ENCODE measurements at regions not wholly inside any gene's neighbourhood (a gene's known extent, or its start where the extent isn't known, plus 50 kb on each side); places are given as distances from the start of the nearest gene placed in this dataset.

- no peaks in the 10 kb centered on the region for H3K4me1 Mint-ChIP-seq
- no peaks in the 10 kb centered on the region for H3K36me3 Mint-ChIP-seq
- no peak overlapping the region for H3K27ac Mint-ChIP-seq
- H3K9me3 Mint-ChIP-seq, result peaks cover 4% of the 10 kb centered on the region
- H3K4me3 Mint-ChIP-seq, result no peak overlapping the region
- no peaks in the 10 kb centered on the region for H3K27me3 Mint-ChIP-seq
These were observed 828.6 kb downstream of the QKI start for GRCh38 chr6:164243012-164243610.

GRCh38 chr6:164230804-164231203 is 816.3 kb downstream of the QKI start:
- Mint-ChIP-seq H3K27ac (no peak overlapping the region), H3K36me3 (no peaks in the 10 kb centered on the region), H3K9me3 (no peaks in the 10 kb centered on the region)

GRCh38 chr6:164230259-164230658 is 815.7 kb downstream of the QKI start:
- no peaks in the 10 kb centered on the region for H3K27me3 Mint-ChIP-seq
- no peak overlapping the region for H3K4me3 Mint-ChIP-seq
- no peak overlapping the region for H3K27ac Mint-ChIP-seq
- H3K4me1 Mint-ChIP-seq, result no peaks in the 10 kb centered on the region
- H3K36me3 Mint-ChIP-seq, result no peaks in the 10 kb centered on the region
- H3K9me3 Mint-ChIP-seq, result no peaks in the 10 kb centered on the region

More at GRCh38 chr6:164230804-164231203, 816.3 kb downstream of the QKI start:
- Mint-ChIP-seq H3K4me3 (no peak overlapping the region), H3K27me3 (no peaks in the 10 kb centered on the region), H3K4me1 (no peaks in the 10 kb centered on the region)

- H3K36me3 Mint-ChIP-seq, result no peaks in the 10 kb centered on the region
- H3K9me3 Mint-ChIP-seq, result no peaks in the 10 kb centered on the region
- H3K27ac Mint-ChIP-seq, result no peak overlapping the region
- no peaks in the 10 kb centered on the region for H3K4me1 Mint-ChIP-seq
- no peaks in the 10 kb centered on the region for H3K27me3 Mint-ChIP-seq
- H3K4me3 Mint-ChIP-seq, result no peak overlapping the region
These were observed 815.2 kb downstream of the QKI start for GRCh38 chr6:164229716-164230115.

- Mint-ChIP-seq H3K4me3 (no peak overlapping the region), H3K4me1 (no peaks in the 10 kb centered on the region), H3K27me3 (no peaks in the 10 kb centered on the region), H3K36me3 (no peaks in the 10 kb centered on the region), H3K9me3 (no peaks in the 10 kb centered on the region), H3K27ac (no peak overlapping the region)
These were observed 813.5 kb downstream of the QKI start for GRCh38 chr6:164227952-164228522.

- Mint-ChIP-seq H3K27ac (no peak overlapping the region), H3K27me3 (peaks cover 1% of the 10 kb centered on the region), H3K4me1 (no peaks in the 10 kb centered on the region), H3K36me3 (no peaks in the 10 kb centered on the region), H3K9me3 (no peaks in the 10 kb centered on the region), H3K4me3 (no peak overlapping the region)
These were observed 802.3 kb downstream of the QKI start for GRCh38 chr6:164216839-164217238.

GRCh38 chr6:164216368-164216767 is 801.9 kb downstream of the QKI start:
- no peaks in the 10 kb centered on the region for H3K9me3 Mint-ChIP-seq
- H3K4me3 Mint-ChIP-seq, result no peak overlapping the region
- H3K27ac Mint-ChIP-seq, result no peak overlapping the region
- no peaks in the 10 kb centered on the region for H3K36me3 Mint-ChIP-seq
- no peaks in the 10 kb centered on the region for H3K4me1 Mint-ChIP-seq
- H3K27me3 Mint-ChIP-seq, result peaks cover 1% of the 10 kb centered on the region

GRCh38 chr6:164214066-164214465 is 799.5 kb downstream of the QKI start:
- H3K27me3 Mint-ChIP-seq, result no peaks in the 10 kb centered on the region
- H3K4me3 Mint-ChIP-seq, result no peak overlapping the region
- no peaks in the 10 kb centered on the region for H3K9me3 Mint-ChIP-seq
- no peak overlapping the region for H3K27ac Mint-ChIP-seq
- H3K4me1 Mint-ChIP-seq, result no peaks in the 10 kb centered on the region
- no peaks in the 10 kb centered on the region for H3K36me3 Mint-ChIP-seq

- H3K4me1 Mint-ChIP-seq, result no peaks in the 10 kb centered on the region
- no peak overlapping the region for H3K4me3 Mint-ChIP-seq
- H3K9me3 Mint-ChIP-seq, result no peaks in the 10 kb centered on the region
- H3K36me3 Mint-ChIP-seq, result no peaks in the 10 kb centered on the region
- no peaks in the 10 kb centered on the region for H3K27me3 Mint-ChIP-seq
- no peak overlapping the region for H3K27ac Mint-ChIP-seq
These were observed 796.7 kb downstream of the QKI start for GRCh38 chr6:164211254-164211653.

- H3K4me1 Mint-ChIP-seq, result no peaks in the 10 kb centered on the region
- no peak overlapping the region for H3K4me3 Mint-ChIP-seq
- no peaks in the 10 kb centered on the region for H3K36me3 Mint-ChIP-seq
- H3K9me3 Mint-ChIP-seq, result no peaks in the 10 kb centered on the region
- H3K27me3 Mint-ChIP-seq, result peaks cover 1% of the 10 kb centered on the region
- H3K27ac Mint-ChIP-seq, result no peak overlapping the region
These were observed 796.3 kb downstream of the QKI start for GRCh38 chr6:164210783-164211182.

- no peaks in the 10 kb centered on the region for H3K36me3 Mint-ChIP-seq
- H3K27ac Mint-ChIP-seq, result no peak overlapping the region
- H3K9me3 Mint-ChIP-seq, result no peaks in the 10 kb centered on the region
- no peaks in the 10 kb centered on the region for H3K4me1 Mint-ChIP-seq
- no peak overlapping the region for H3K4me3 Mint-ChIP-seq
- peaks cover 1% of the 10 kb centered on the region for H3K27me3 Mint-ChIP-seq
These were observed 795.8 kb downstream of the QKI start for GRCh38 chr6:164210323-164210722.

GRCh38 chr6:164208371-164208770 is 793.9 kb downstream of the QKI start:
- Mint-ChIP-seq H3K27ac (no peak overlapping the region), H3K4me3 (no peak overlapping the region), H3K36me3 (no peaks in the 10 kb centered on the region), H3K4me1 (no peaks in the 10 kb centered on the region), H3K27me3 (peaks cover 1% of the 10 kb centered on the region), H3K9me3 (no peaks in the 10 kb centered on the region)

GRCh38 chr6:164206807-164207423 is 792.4 kb downstream of the QKI start:
- Mint-ChIP-seq H3K9me3 (no peaks in the 10 kb centered on the region), H3K27ac (no peak overlapping the region), H3K36me3 (no peaks in the 10 kb centered on the region), H3K27me3 (peaks cover 1% of the 10 kb centered on the region), H3K4me1 (no peaks in the 10 kb centered on the region), H3K4me3 (no peak overlapping the region)

- Mint-ChIP-seq H3K4me3 (no peak overlapping the region), H3K4me1 (no peaks in the 10 kb centered on the region), H3K27me3 (peaks cover 4% of the 10 kb centered on the region), H3K27ac (no peak overlapping the region), H3K36me3 (no peaks in the 10 kb centered on the region), H3K9me3 (no peaks in the 10 kb centered on the region)
These were observed 785.6 kb downstream of the QKI start for GRCh38 chr6:164200071-164200470.

- Mint-ChIP-seq H3K9me3 (no peaks in the 10 kb centered on the region), H3K4me1 (no peaks in the 10 kb centered on the region), H3K27me3 (peaks cover 4% of the 10 kb centered on the region), H3K4me3 (no peak overlapping the region), H3K27ac (no peak overlapping the region), H3K36me3 (no peaks in the 10 kb centered on the region)
These were observed 781.4 kb downstream of the QKI start for GRCh38 chr6:164195942-164196281.

GRCh38 chr6:164195278-164195941 is 780.9 kb downstream of the QKI start:
- Mint-ChIP-seq H3K4me3 (no peak overlapping the region), H3K36me3 (no peaks in the 10 kb centered on the region), H3K4me1 (no peaks in the 10 kb centered on the region), H3K9me3 (no peaks in the 10 kb centered on the region), H3K27me3 (peaks cover 4% of the 10 kb centered on the region), H3K27ac (no peak overlapping the region)
